Amniotic epithelial cell (primary cell): ENCODE measurements at regions not wholly inside any gene's neighbourhood (a gene's known extent, or its start where the extent isn't known, plus 50 kb on each side); places are given as distances from the start of the nearest gene placed in this dataset.
A peak's percentile ranks its signal among the peaks of the same experiment; 100 is the strongest.
"Not testable (repeated sequence)": the region's sequence is repeated elsewhere in the genome, so short reads cannot be mapped to it uniquely, and the experiment has no call there.

ENCODE experiments used
- DNase-seq: peaks from one replicate; pipeline ENCODE4 v3.0.0-alpha.2; 2010; ENCODE audit warnings: low read depth

DNA sequence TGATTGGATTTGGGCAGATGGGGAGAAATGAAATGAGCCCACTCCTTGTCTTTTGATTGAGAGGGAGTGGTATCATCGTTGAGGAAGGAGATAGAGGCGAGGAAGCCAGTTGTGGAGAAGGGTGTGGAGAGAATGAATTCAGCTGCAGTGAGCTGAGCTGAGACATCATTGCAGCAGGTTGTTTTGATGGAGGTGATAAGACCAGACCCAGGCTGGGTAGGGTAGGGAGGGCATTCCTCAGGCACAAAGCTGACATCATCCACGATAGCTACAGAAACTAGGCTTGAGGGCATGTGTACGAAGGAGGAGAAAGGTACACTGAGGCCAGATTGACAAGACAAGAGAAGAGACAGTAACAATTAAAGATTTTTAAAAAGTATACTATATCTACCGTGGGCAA is 1500.9 kb upstream of the SLC10A2 start:
- DNase-seq = no peak

DNA sequence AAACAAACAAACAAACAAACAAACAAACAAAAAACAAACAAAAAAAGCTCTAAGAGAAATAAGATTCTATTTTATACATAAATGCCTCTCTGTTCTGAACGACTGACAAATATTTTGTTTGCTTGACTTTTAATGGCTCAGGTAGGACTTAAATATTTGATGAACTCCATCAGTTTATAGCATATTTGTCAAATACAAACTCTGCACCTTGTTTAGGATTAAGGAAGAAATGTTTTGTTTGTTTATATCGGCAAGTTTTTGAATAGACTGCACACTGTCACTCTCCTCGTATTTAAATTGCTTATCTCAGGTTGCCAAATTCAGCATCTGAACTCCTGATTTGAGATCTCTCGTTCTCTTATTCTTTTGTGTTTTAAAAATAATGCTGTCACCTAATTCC is 1499.7 kb upstream of the SLC10A2 start:
- DNase-seq = no peak

DNA sequence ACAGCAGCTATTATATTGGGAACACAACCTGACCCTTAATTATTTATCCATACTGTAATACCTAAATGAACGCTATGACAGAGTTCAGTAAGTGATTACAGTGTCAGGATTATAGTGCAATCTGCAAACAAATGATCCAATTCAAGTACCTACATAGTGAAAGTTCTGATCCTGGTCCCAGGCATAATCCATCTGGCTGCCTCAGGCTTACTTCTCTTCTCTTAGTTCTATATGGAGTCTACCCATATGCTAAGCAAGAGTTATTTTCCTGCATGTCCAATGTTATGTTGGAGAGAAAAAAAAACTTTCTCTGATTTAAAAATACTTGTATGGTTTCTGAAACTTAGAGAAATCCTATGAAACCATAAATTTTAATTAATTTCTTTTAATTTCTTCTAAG is 1487.7 kb upstream of the SLC10A2 start:
- DNase-seq = no peak

DNA sequence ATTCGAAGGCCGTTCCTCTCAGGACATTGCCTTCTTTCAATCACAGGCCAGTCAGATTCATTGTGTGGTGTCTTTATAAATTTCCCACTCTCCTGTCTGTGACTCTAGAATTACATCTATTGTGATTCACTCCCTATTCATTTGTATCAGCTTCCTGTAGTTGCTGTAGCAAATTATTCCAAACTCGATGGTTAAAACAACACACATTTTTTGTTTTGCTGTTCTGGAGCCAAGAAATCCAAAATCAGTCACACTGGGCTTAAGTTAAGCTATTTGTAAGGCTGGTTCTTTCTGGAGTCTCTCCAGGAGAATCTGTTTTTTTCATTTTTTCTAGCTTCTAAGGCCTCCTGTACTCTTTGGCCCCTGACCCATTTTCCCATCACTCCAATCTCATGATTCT is 1487.0 kb upstream of the SLC10A2 start:
- peak; percentile 6 for DNase-seq

DNA sequence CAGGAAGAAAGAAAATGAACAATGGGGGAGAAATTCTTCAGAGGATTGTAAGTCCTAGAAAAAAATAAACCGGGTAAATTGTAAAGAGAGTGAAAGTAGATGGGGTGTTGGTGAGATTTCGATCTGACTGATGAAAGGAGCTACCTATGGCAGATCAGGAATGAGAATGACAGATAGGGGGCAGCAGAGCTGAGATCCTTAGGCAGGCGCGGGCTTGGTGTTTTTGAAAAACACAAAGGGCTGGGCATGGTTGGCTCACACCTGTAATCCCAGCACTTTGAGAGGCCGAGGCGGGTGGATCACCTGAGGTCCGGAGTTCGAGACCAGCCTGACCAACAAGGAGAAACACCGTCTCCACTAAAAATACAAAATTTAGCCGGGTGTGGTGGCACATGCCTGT is 1468.6 kb upstream of the SLC10A2 start:
- DNase-seq = no peak

DNA sequence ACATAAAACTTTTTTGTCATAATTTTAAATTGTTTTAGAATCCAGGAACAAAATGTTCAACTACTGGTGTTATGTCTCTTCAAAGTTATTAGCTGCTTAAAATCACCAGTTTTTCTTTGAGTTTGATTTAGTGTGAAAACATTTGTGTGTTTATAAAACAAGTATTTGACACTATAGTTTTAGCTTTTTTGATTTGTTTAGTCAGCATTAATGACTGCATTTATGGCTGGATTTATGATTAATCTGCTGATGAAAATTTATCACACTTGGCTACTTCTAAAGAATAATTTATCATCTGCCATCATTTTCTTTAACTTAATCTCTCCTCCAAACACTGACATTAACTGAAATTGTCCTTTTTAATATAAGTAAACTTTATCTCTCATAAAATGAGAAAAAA is 1465.9 kb upstream of the SLC10A2 start:
- no peak for DNase-seq

DNA sequence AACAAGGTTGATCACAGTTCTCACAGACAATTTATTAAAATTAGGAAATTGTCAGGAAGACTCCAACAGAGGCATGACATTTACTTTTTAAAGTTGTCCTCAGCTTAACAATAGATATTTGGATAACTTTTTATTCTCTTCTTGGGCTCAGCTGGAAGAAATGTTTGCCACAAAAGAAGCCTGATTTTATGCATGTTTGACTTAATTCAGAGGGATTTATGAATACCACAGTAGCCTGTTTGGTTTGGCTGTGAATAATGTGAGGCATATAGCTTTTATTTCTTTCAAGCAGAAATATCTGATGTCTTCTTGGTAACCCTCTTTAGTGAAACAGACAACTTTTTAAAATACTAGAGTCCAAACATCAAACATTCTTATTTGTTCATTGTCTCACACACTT is 1464.5 kb upstream of the SLC10A2 start:
- DNase-seq = no peak

DNA sequence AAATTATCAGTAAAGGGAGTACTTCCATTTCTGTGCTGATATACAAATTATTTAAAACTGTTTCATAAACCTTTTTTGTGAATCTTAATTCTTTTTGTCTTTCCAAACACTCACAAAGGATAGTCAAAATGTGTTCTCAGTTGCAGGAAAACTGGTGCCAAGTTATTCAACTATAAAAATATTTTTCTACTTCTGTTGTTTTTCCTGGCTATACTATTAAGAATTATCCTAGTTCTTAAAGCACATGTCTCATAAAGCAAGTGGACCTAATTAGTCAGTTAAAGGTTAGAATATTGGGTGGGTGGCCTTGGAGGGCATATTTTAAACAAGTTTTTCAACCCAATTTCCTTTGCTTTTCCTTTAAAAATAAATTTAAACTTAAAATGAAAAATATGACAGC is 1460.3 kb upstream of the SLC10A2 start:
- DNase-seq = no peak

DNA sequence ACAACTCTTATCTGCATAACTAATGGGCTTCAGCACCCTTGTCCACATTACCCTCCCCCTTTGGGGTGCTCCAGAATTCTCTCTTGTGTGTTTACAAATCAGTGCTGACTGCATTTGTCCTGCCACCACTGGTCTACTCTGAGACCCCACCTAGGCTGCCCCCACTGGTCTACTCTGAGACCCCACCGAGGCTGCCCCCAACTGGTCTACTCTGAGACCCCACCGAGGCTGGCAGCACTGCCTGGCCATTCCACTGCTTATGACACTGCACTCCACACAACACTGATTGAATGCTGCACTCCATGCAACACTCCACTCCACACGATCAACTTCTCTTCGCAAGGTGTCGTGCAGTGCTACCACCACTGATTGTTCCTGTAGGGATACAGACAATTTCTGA is 1459.2 kb upstream of the SLC10A2 start:
- no peak for DNase-seq

DNA sequence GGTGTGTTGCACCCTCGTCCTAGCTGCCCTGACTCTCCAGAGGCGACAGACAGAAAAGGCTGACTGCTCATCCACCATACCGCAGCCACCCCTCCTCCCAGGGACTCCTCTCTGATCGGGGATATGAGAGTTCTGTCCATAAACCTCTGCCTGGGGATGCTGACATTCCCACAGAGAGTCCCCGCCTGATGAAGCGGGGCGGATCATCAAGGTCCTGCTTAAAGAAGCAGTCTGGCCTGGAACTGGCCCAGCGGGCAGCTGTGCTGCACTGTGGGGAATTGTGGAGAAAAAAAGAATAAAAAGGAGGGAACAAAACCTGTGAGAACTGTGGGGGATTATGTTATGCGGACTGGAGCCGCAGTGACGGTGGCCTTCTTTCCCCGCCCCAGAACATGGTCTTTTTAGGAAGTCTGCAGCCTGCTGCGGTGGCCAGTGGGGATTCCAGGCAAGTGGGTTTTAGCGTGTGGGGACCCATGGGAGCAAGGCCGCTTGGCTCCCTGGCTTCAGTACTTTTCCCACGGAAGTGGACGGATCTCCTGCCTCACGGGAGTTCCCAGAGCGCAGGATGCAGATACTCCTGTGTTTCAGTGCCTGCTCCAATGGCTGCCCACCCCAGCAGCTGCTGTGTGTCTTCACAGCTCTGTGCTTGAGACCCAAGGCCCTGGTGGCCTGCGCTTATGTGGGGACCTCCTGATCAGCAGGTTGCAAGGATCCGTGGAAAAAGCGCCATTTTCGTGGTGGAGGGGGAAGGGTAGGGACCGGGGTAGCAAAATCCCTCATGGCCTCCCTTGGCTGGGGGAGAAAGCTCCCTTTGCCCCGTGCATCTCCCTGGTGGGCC is 1456.2 kb upstream of the SLC10A2 start:
- DNase-seq = no peak

DNA sequence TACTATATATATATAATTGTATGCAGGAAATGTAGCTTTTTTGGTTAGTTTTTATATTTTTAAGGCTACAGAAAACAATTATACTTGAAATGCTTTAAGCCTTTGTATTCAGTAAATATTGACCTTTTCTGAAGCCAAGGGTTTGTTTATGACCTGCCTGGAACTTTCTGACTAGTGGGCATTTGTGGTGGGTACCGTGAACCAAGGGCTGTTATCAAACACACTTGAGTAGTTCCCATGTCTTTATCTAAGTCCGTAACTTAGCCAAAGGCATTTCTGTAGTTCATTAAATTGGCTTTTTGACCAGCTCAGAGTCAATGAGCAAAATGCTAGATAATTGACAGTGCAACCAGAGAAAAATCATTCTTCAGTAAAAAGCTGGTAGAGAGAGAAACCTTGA is 1444.2 kb upstream of the SLC10A2 start:
- no peak for DNase-seq

DNA sequence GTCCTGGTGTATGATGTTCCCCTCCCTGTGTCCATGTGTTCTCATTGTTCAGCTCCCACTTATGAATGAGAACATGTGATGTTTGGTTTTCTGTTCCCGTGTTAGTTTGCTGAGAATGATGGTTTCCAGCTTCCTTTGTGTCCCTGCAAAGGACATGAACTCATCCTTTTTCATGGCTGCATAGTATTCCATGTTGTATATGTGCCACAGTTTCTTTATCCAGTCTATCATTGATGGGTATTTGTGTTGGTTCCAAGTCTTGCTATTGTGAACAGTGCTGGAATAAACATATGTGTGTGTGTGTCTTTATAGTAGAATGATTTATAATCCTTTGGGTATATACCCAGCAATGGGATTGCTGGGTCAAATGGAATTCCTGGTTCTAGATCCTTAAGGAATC is 1427.3 kb upstream of the SLC10A2 start:
- DNase-seq = not testable (repeated sequence)

DNA sequence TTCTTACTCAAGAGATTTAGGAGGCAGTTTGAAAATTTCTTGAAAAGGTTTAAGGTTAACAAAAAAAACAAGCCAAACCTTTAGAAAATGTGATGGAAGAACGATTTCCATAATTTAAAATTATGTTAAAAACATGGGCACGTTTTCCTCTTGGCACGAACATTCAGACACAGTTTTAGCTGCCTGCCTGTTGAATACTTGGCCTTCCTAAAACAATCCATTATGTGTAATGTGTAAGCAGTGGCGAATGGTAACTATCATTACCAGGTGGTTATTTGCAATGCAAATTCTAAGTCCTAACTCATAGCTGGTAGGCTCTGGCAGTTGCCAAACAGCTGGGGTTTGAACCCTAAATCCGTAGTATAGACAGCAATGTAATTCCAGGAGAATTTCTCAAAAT is 1425.7 kb upstream of the SLC10A2 start:
- DNase-seq = no peak

DNA sequence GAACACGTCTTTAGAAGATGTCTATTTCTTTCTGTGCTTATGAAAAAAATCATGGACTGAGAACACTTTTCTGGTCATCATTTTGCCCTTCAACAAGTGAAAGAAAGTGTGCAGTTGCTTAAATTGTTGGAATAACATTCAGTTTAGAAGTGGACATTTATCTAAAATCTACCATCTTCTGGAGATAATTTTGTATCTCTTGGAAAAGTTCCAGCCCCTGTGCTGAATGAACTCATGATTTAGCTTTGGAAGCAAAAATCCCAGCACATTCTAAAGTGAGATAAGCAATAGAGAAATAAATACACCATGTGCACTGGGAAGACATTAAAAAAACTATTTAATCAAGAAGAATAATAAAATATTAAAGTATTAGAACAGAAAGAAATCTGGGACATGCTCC is 1420.8 kb upstream of the SLC10A2 start:
- peak; percentile 76 for DNase-seq

DNA sequence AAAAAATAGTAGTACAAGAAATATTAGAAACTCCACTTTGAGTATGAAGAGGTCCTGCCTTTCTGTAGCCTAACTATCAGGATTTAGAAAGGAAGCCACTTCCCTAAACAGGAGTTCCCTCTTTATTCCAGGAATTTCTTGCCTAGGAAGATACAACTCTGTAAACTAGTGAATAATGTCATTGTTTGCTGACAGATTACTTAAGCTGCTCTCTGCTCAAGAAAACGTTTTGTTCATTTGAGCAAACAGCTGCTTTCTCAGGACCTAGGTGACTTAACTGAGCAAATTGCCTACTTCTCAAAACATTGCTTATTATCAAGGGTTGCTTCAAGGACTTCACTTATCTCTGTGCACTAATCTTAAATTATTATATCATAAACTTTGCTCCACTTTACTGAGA is 1419.4 kb upstream of the SLC10A2 start:
- peak; percentile 24 for DNase-seq

DNA sequence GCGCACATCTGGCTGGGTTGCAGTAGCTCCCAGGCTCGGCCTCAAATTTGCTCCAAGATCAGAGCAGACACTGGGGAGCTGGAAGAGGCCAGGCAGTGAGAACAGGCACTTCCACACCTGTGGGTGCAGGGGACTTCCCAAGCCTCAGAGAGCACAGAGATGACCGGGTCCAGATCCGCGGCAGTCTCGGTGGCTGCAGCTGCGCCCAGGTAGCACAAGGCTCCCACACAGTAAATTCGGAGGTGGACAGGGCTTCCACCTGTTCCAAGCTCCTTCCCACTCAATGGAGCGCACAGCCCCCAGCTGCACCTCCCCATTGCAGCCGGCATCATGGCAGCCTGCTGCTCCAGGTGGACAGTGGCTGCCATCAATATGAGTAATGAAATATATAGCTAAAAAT is 1417.4 kb upstream of the SLC10A2 start:
- DNase-seq = no peak

DNA sequence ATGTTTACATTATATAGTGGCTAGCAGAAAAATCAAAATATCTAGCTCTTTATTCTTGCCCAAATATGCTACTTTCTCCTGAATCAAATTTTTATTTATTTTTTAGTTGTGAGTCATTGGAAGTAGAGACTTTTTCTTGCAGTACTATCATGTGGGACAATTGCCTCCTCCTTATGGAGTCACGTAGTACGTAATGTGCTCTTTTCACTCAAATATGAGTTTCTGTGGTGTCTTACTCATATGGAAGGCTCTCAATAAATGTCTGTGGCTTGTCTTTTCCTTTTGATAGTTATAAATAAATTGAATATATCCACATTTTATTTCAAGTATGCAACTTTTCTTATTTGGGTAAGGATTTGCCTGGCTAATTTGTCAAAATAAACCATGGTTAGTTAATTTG is 1411.0 kb upstream of the SLC10A2 start:
- DNase-seq = peak; percentile 84

DNA sequence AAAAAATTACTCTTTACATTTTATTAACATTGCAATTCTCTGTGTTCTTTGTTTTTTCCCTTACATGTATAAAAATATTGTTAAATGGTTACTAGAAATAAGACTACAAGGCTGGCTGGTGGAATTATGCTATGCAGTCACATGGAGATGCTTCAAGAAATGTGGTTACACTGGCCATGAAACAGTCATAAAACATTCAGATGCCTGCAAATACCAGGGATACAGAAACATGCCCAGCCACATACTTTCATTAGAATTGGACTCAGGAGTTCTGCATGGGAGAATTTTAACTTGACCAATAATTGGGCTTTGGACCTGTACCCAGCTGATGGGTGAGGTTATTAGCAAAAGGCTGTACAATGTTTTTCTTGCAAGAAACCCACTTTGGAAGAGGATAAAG is 1407.7 kb upstream of the SLC10A2 start:
- peak; percentile 37 for DNase-seq

DNA sequence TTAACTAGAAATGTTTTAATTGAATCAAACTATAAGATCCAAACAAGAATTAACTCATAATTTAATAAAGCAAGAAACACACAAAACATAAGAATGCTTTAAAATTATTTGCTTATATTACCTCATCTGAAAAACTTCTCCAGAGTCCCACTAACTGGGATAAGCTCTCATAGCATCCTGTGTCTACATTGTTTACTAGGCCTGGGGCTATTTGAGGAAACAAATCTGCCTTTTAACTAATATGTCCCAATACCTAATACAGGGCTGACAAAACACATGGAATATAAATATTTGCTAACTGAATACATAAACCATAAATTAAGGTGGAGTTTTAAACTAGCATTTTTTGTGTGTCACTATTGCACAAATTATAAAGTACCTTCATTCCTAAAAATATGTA is 1399.8 kb upstream of the SLC10A2 start:
- no peak for DNase-seq

DNA sequence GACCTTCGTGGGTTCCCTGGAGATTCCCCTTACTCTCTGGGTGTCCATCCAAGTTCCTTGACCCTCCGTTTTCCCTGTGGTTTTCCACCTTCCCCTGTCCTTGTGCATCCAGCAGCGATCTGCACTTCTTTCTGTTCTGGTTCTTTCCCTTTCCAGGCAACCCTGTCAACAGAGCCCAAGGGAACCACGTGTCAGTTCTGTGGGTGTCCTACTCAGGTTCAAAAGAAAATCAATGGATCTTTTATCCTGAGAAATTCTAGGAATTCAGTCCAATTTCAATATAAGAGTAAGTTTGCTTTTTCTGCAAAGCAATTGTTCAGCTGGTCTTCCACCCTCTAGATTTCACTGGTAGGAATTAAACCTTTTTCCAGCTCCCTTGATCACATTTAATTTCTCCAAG is 1394.8 kb upstream of the SLC10A2 start:
- DNase-seq = no peak

DNA sequence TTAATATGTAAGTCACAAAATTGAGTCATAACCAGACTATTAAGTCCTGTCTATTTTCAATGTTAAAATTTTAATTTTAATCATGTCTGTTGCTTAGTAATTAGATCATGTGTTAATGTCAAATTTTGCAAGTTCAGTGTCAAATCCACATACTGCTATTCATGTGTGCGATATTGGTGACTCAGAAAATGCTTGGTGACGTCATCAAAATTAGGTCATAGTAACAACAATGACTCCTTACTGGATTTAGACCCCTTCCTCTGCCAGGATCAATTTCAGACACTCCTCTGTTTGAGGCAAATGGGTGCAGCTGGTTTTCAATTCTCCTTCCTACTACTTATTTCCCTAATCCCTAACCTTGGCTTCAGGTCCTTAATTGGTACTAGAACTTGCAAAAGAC is 1394.3 kb upstream of the SLC10A2 start:
- peak; percentile 22 for DNase-seq

DNA sequence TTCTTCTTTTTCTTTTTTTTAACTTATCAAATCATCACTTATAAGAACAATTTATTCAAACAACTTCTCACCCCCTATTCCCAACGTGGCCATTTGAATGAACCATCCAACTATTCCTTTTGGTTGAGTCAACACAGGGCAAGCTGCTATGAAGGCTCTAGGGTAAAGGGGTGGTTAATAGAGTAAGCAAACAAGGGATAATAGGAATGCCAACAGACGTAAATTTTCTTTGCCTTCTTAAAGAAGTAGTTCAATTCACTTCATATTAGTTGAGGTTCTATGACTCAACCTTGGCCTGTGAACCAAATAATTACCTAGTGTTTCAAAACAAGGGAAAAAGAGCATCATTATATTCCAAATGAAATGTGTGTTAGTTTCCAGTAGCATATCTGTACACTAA is 1383.8 kb upstream of the SLC10A2 start:
- no peak for DNase-seq

DNA sequence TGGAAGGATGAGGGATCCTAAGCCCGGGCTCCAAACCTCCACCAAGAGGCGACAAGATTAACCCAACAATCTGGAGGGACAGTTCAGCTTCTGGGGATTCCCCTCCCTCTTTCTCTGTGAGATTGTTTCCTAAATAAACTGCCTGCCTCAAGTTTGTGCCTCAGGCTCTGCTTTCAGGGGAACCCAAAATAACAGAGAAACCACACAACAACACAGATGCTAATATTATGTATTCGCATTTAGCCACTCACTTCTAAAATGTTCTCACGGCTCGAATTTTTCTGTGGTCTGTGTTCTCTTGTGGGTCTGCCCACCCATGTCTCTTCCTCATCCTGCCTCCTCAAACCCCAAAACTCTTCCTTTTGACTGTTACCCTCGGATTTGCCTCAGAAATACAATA is 1381.1 kb upstream of the SLC10A2 start:
- no peak for DNase-seq

DNA sequence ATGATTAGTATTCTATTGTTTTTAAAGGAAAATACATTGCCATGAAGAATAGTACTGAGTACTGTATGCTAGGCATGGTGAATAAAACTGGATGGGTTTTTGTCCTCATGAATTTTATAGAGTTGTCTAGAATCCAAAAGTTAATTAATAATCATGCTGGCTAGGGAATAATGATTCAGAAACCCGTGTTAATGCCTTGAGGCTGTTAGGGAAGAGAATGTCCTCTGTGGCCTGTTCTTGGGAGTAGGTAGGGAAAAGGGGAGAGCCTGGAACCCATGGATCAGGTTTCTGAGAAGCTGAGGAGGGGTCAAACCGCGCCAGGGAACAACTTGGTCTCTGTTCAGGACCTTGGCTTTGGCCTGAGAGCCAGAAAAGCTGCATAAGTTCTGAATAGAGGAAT is 1376.3 kb upstream of the SLC10A2 start:
- DNase-seq = no peak
